D341Med (cell line): ENCODE measurements at regions not wholly inside any gene's neighbourhood (a gene's known extent, or its start where the extent isn't known, plus 50 kb on each side); places are given as distances from the start of the nearest gene placed in this dataset.

Experiments
- DNase-seq: peaks from one replicate; pipeline ENCODE4 v3.0.0; 2012; ENCODE audit warnings: low spot score

DNA sequence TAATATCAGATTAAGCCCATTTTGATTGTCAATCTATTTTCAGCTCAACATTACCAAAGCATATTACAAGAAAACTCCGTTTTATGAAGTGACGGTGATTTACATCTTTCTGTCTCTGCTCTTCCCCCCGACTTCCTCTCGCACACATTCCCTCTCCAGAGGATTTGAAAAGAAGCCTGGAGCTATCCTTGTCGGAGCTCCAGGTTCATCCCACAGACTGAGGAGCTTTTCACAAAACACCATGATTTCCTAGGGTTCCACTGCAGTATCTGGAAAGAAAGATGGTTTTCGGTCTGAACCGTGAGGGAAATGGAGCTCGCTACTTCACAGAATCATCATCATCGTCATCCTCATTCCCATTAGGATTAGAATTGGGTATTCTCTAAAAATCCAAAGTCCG lies 655.5 kb upstream of the MGMT start:
- DNase-seq = no peak

DNA sequence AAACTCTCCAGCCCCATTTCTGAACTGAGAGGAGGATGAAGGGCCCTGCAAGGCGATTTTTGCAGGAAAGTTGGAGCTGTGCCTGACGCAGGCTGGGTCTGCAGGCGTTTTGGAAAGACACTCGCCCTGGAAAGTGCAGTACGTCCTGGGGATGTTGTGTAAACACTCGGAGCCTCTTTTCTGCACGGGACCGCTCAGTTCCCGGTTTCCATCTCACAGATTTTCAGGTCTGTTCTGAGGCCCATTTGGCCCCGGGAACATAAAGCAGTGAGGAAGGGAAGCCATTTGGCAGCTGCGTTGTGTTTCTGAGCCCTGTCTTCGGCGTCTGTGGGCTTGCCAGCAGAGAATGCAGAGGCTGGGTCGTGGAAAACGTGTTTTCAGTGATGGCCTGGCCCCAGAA lies 655.0 kb upstream of the MGMT start:
- DNase-seq = no peak

DNA sequence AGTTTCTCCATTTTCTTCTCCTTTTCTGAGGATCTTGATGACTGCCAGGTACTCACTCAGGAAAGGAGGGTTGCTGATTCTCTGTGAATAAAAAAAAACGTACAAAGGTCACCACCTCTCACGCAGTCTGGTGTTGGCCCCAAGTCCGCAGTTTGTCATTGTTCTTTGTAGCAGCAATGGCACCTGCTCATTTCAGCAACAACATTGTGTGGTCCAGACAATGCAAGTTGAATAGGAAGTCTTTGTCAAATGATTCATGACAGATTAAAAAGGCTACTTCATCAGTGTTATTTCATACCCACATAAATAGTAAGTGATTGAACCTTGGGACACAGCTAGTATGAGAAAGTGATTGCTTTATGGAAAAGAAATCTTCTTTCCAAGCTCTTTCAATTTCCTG lies 653.5 kb upstream of the MGMT start:
- no peak for DNase-seq

DNA sequence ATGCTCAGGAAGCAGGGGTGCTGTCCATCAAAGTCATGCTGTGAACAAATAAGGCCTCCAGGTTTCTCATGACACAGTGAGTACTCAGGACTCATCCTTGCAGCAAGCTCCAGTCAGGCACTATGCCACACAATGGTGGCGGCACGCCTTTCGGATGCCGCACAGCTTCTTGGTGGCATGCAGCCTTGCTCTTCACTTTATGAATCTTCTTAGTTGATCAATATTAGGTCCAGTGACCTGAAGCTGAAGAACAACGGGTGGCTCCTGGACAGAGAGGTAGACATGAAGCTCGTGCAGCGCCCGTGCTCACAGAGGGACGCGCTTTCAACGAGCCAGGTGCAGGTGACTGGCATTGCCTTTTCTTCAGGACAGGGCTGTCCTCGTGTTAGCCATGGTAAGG lies 653.0 kb upstream of the MGMT start:
- DNase-seq = no peak

DNA sequence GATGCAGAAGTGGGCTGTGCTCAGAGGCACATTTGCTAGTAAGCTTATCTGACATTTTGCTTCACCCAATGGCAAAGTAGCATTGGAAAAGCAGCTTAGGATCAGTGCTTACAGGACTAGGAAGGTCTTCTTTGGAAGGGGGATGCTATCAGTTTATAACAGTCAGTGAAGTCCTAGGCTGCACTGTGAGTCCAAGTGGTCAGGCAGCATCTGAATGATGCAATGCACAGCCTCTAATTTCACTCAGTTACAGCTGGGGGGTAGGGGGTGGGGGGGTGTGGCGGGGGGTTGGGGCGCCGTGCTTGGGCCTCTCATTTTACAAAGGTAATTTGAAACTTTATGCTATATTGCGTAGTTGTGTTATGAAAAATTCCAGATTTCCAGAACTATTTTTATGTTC lies 652.3 kb upstream of the MGMT start:
- DNase-seq = no peak

DNA sequence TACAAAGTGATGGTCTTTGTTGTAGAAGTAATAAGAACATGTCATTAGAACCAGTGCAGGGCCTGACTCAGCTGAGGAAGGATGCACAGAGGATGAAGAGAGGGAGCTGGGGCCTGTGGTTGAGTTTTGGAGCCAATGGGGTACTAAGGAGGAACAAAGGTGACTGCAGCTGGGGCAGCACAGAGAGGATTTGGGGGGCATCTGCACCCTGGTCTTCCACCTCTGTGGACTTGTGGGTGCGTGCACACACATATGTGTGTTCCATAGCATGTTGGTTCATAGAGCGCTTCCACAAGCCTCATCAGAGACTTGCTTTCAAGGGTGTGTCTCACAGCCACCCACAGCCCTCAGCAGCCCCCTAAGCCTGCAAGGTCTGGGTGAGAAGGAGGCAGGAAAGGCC lies 650.3 kb upstream of the MGMT start:
- no peak for DNase-seq

DNA sequence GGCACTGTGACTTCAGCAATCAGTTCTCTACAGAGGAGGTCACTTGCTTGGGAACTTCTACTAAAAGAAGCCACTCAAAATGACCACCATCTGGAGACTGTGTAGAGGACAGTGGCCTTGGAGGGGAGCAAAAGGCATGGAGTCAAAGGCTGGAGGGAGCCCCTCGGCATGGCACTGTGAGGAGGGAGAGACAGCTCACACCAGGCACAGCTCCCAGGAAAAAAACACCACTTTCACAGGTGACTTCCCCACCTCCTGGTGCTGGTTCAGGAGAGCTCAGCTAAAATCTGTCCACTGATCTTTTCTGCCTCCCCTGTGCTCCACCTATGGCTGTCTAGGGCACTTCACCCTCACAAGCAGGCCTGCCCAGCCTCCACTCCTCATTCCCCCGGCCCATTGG lies 649.4 kb upstream of the MGMT start:
- no peak for DNase-seq

DNA sequence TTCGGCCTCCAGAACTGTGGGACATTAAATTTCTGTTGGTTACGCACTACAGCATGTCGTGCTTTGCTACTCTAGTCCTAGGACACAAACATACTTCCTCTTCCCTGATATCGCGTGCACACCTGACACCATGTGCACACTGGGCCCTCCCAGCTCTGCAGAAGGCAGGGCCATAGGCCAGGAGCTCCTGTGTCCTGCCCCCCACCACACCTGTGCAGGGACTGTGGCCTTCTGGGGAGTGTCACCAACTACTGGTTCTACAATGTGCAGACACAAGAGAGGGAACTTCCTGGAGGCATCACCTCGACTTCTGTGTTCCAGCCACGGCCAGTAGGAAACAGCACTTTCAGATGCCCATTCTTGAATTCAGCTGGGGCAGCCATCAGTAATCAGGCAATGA lies 646.4 kb upstream of the MGMT start:
- DNase-seq = no peak

DNA sequence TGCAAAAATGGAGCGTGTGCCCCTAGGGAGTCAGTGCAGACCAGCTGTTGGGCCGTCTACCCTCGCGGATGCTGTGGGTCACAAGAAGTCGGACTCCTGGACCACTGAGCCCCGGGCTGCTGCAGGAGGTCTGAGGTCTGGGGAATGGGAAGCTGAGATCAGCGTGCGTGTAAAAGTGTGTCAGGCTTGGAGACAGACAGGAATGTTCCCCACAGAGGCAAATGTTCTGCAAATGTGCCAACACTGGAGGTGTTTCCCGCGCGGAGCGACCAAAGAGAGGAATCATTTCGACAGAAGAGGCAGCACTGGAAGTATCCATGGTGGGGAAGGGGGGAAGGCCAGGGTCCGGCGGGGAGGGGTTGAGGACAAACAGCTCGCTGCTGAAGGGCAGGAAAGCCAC lies 643.8 kb upstream of the MGMT start:
- DNase-seq = no peak

DNA sequence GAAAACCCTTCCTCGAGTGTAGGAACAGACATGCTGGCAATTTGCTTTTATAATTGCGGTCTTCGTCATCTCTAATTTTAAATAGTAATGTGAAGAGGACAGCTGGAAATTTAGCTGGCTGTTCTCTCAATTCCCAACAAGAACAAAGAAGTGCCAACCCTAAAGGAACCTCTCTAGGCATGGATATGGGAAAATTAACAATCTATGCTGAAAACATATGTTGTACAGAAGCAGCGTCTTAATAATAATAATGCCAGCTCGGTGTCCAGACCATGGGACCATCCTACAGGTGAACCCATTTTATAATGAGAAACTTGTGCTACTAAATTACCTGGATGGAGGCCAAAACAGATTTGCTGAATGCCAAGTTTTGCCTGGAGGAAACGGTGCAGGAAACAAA lies 641.4 kb upstream of the MGMT start:
- DNase-seq = no peak

DNA sequence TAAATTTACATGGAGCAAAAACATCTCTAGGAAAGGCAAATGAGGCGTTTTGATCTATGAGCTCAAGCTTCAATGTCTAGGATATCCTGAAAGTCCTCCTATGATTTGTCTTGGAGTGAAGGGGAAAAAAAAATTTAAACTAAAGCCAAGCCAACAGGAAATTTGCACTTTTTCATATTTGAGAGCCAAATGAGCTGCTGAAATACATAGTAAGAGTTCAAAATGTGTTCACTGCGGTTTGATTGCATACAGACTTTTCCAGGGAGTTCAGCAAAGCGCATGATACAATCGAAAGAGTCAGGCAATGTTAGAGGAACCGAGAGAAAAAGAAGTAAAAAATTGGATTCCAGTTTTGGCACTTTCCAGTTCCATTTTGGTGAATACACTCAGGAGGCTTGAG lies 633.4 kb upstream of the MGMT start:
- DNase-seq = no peak

DNA sequence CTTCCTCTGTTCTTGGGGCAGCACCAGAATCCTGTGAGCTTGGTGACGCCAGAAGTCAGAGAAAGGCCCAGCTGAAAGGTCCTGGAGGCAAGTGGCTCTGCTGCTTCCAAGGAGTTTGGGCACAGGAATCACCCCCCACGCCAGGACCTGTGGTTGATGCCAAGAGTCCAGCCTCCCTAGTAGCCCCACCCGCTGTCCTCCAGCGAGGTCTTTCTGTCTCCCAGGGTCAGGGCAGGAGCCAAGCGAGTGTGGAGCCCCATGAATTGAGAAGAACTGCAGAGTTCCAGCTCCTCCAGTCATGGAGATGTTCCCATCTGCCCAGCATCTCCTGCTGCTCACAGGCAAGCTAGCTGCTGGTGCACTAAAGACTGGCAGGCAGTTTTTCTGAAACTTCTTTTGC lies 631.7 kb upstream of the MGMT start:
- no peak for DNase-seq

DNA sequence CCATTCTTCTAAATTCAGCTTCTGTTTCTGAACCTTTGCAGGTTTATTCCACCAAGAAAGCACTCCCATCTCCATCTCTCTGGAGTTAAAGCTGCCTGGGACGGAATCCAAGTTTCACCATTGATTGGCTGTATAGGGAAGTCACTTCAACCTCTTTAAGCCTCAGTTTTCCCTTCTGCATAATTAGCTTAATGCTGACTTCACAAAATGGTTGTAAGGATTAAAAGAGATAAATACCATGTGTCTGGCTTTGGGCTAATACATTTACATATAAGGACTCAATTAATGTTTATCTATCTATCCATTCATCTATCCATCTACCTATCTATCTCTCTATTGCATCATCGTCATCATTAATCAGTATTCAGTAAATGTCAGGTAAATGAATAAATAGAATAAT lies 629.6 kb upstream of the MGMT start:
- DNase-seq = no peak

DNA sequence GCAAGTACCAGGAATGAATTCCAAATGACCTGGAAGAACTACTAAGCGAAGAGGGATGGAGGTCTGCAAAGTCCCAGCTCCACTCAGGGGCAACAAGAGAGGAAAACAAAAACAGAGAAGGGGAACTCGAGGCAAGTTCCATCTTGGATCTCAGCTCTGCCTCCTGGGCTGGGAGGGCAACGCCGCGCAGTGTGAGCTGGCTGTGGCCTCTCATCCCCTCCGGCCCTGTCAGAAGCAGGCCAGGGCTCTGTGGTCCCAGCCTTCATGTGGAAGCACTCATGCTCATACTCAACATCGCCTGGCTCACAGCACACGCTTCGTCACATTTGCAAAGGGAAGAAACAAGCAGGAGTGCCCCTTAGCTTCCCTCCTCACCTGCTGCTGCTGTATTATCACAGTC lies 627.9 kb upstream of the MGMT start:
- no peak for DNase-seq

DNA sequence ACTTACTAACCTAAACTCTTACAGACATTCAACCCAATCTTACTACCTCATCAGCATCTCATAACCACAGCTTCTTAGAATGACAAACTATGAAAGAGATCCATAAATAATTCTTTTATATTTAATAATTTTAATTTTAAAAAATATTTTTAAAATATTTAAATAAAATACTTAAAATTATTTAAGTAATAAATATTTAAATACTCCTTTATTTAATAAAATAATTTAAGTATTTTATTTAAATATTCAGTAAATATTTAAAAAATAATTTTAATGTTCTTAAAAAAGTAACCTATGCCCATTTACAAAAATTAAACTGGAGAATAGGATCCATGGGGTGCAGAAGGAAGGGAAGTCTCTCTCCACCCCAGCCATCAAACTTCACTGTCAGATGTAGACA lies 627.3 kb upstream of the MGMT start:
- no peak for DNase-seq

DNA sequence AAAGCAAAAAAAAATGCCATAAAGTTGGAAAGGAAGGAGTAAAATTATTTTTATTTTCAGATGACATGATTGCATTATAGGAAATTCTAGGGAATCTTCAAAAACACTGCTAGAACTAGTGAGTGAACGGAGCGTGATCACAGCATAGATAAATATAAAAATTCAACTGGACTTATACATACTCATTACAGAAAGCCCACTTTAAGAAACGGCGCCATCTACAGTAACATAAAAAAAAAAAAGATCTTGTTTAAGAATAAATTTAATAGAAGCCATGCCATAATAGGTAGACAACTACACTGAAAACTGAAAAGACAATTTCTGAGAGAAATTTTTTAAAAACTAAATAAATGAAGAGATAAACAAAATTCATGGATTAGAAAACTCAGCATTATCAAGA lies 623.1 kb upstream of the MGMT start:
- DNase-seq = no peak

DNA sequence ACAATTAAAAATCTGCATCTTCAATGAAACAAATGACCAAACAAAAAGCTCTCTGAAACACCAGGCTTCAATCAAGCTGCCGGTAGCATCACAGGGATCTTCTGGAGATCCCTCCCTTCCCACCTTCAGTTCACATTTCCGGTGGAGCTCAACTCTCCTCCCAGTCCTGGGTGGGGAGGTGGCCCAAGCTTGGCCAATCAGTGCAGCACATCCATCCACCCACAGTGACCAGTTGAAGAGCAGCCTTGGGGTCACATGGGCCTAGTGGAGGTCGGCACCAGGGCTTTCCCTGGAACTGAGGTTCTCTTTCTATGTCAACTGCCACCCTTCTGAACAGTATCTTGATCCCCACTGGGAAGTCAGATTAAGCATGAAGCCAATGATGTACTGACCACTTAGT lies 620.1 kb upstream of the MGMT start:
- no peak for DNase-seq

DNA sequence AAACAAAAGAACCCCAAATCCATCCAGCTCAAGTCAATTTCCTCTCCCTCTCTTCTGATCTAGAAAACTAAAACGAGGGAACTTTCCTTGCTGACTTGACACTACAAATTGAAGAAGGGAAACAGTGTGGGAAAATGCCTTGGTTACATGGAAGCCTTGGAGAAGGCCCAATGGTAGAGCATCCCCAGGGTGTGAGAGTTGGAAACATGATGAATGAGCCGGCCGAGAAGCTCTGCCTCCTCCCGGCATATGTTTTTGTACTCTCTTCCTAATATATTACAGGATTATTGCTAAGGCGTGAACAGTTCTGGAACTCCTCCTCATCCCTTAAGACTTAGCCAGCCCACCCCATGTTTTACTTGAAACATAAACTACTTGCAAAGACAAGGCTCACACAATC lies 618.2 kb upstream of the MGMT start:
- no peak for DNase-seq

DNA sequence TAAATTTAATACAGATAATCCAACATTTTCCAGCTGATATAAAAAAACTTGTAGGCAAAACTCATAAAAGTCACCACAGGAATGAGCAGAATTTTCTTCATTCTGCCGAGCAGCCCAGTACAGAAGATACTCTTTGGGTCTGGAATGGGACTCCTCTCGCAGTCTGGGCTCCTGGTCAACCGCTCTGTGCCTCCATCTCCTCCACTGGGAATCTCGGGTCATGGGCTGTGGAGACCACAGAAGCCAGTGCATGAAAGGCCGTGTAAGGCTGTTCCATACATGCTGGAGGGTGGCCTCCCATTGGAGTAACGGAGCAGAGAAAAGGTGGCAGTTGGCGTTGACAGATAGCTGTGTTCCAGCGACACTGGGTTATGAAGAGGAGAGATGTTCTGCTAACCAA lies 616.4 kb upstream of the MGMT start:
- no peak for DNase-seq

DNA sequence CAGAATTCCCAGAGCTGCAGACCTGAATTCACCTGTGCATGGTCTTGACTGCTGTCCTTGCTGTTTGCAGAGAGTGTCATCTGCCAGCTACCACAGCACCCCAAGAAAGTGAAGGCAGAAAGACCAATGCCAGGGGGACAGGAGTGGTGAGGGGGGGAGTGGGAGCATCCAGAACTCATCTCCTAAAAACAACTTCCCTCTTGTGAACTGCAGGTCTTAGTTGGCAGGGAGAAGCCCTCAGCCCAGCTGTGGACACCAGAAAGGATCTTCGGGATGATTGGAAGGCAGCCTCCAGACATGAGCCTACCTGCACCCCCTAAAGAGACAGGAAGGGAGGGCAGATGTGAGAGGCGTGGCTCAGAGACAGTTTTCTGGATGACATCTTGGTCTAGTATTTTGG lies 615.8 kb upstream of the MGMT start:
- no peak for DNase-seq

DNA sequence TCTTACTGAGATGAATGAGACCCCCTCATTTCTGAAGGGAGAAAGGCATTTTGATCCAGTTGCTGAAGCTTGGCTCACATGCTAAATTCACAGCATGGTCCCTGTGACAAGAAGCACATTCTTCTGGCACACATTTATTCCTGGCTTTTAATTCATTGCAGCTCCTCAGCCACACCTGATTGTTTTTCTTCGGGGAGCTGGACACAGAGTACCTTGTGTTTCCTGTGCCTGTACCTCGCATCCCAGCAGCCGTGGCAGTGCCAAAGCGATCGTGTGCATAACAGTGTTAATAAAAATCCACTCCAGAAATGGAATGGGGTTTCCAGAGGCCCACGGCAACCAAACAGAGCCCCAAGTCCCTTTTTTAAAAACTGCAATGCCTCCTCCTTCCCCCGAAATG lies 615.3 kb upstream of the MGMT start:
- no peak for DNase-seq

DNA sequence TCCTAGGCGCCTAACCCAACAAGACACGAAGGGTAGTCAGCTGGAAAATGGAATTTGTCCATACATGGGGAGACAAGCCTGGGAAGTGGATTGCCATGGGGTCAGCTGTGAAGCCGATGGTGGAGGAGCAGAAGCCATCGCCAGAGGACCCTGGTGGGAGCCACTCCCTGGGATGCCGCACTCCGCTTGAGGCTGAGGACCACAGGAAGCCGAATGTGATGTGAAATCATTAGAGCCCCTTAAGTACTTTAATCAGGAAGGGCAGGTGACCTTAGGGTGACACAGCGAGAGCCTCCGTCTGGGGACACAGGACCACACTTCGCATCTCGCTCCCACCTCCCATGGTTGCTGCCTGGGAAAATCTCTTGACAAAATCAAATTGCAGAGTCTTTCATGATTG lies 614.6 kb upstream of the MGMT start:
- DNase-seq = no peak

DNA sequence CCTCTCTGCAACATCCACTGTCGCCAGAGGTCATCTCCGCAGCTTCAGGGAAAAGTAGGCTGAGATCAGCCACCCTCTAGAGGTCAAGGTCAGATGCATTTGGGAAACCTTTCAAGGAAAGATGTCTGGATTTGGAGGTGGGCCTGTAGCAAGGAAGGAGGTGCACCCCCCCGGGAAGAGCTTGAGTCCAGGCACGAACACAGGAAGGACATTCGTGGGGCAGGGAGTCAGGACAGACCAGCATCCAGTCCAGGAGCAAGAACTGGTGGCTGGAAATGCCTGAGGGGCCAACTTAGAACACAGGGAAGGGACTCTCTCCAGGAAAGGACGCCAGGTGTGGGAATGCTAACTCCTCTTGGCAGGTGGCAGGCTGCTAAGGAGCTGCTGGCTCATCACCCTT lies 614.1 kb upstream of the MGMT start:
- DNase-seq = no peak

DNA sequence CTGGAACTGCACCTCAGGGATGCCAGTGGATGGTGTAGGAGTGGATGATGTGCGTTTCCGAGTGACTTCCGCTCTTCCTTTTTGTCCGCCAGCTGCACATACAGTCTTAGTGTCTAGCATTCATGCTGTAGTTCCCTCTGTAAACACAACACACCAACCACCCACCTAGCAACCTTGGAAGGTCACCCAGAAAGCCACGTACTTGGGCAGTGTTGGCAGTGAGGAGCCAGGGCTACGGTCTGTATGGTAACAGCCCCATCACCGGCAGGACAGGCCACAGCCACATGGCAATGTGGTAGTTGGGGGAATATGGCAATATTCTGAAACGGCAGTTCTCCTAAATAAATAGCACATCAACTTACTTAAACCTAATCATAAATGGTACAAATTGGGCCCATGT lies 613.5 kb upstream of the MGMT start:
- no peak for DNase-seq

DNA sequence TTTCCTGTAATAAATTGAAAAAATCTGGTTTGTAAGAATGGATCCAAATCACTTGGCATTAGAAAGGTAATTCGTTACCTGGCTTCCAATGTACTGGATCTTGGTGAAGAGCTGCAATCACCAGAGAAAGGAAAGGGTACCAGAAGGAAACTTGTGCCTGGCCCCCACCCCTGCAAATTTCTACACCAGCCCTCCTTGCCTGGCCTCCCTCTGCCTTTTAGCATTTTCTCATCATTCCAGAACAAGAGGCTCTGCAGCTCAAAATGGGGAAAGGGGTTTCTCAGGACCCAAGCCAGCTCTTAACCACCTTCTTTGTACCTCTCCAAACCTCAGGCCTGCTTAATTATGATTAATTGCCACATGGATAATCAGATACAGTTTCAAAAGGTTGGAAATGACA lies 612.8 kb upstream of the MGMT start:
- no peak for DNase-seq

DNA sequence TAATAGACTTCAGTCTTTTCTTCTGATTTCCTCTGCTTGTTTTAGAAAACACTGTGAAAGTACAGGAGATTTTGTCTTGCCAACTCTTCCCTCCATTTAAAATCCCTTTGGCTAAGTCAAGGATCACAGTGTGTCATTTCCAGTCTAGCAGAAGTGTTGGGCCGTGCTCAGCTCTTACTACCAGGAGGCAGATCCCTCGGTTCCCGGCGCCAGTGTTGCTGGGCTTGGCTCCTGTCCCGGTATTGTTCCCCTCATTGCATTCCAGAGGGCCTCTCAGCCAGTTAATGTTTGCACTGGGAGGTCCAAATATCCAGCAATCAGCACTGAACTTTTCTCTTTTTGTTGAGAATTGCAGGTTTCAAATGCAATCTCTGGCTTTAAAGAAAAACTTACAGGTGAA lies 612.1 kb upstream of the MGMT start:
- DNase-seq = no peak
